GM21723 (cell line): ENCODE measurements at regions not wholly inside any gene's neighbourhood (a gene's known extent, or its start where the extent isn't known, plus 50 kb on each side); places are given as distances from the start of the nearest gene placed in this dataset.

Experiments
- ATAC-seq: cut with Tn5 transposase; IDR thresholded peaks from one replicate; pipeline ENCODE4 v1.9.1; 2021; ENCODE audit warnings: mild to moderate bottlenecking, moderate library complexity; ENCODE audit not compliant: unreplicated experiment

GRCh38 chr20:24862606-24863005 lies 86.5 kb upstream of the CST7 start:
- no peak for ATAC-seq

DNA sequence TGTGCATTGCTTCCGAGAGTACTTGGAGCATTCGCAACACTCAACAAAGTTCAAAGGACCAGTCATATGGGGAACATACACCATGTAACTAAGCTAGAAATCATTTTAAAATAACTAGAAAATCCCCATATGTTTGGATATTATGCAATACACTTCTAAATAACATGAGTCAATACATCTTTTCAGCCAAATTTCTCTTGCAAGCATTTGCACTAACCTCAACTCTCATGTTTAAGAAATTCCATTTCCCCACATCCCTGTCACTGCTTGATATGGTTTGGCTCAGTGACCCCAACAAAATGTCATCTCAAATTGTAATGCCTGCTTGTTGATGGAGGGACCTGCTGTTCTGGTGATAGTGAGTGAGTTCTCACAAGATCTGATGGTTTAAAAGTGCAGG lies 85.7 kb upstream of the CST7 start:
- ATAC-seq, result no peak

- no peak for ATAC-seq
Observed at GRCh38 chr20:24866008-24866407, 83.1 kb upstream of the CST7 start.

- no peak for ATAC-seq
Observed at GRCh38 chr20:24866742-24867141, 82.3 kb upstream of the CST7 start.

- no peak for ATAC-seq
Observed at GRCh38 chr20:24867556-24867955, 81.5 kb upstream of the CST7 start.

- ATAC-seq, result no peak
Observed at GRCh38 chr20:24868396-24868927, 80.6 kb upstream of the CST7 start.

DNA sequence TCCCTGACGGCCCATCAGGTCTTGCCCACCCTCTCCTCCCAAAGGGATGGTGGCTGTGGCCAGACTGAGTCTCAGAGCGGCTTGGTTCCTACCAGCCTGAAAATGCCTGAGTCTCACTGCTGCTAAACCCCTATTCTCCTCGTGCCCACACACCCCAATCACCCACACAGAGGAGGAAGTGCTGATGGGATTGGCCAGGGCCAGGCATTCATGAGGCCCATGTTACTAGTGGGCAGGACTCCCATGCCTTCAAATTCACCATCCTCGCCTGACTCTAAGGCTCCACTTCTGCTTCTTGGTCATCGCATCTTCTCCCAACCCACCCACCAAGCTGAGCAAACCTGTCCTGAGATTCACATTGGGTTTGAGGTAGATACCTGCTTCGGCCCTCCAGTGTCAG lies 80.1 kb upstream of the CST7 start:
- no peak for ATAC-seq

DNA sequence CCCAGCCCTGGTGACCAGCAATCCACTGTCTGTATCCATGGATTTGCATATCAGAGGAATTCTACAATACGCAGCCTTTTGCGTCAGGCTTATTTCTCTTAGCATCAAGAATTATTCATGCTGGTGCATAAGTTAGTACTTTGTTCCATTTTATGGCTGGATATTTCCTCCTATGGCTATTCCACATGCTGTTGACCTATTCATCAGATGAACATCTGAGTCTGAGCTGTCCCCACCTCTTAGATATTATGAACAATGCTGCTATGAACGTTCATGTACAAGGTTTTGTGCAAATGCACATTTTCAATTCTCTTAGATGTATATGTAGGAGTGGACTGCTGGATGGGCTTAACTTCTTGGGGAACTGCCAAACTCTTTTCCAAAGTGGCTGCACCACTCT lies 79.0 kb upstream of the CST7 start:
- ATAC-seq, result no peak

GRCh38 chr20:24870881-24871280 lies 78.2 kb upstream of the CST7 start:
- no peak for ATAC-seq

DNA sequence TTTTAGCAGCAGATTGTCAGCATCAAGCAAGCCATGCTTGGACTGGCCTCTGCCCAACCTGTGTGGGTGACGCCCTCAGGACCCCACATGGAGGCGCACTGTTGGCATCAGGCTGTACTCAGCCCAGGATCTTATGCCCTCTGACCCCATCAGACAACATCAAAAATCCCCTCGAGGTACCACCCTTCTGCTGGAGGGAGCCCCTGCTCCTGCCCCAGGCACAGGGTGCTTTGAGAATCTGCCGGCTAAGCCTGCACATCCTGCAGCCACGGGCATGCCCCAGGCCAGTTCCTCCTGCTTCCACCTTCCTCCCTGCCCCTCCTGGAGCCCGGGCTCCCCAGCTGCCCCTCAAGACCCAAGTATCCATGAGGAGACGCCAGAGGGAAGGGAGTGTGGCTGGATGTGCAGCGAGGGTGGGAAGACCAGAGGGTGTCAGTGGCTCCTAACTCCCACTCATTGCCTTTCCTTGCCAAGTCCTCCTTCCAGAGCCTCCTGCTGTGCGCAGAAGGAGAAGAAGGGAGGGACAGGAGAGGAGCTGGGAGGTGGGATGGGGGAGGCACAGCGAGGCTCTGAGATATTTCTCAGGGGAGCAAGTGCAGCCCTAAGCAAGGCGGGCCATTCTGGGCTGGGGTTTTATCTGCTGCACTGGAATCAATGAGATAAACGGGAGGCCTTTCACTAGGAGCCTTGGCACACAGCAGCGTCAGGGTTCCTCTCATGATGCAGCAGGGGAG lies 77.4 kb upstream of the CST7 start:
- no peak for ATAC-seq

- peak; percentile 43 for ATAC-seq
Observed at GRCh38 chr20:24872291-24873024, 76.6 kb upstream of the CST7 start.

- peak; percentile 38 for ATAC-seq
Observed at GRCh38 chr20:24873025-24873620, 75.9 kb upstream of the CST7 start.

GRCh38 chr20:24875078-24875477 lies 74.0 kb upstream of the CST7 start:
- no peak for ATAC-seq

DNA sequence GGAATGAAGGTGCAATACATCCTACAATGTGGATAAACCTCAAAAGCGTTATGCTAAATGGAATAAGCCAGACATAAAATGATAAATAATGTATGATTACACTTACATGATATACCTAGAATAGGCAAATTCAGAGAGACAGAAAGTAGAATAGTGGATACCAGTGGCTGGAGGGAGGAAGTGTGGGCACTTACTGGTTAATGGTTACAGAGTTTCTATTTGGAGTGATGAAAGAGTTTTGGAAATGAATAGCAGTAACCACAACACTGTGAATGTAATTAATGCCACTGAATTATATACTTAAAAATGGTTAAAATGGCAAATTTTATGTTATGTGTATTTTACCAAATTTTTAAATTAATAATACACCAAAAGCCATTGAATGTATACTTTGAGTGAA lies 71.4 kb upstream of the CST7 start:
- no peak for ATAC-seq

DNA sequence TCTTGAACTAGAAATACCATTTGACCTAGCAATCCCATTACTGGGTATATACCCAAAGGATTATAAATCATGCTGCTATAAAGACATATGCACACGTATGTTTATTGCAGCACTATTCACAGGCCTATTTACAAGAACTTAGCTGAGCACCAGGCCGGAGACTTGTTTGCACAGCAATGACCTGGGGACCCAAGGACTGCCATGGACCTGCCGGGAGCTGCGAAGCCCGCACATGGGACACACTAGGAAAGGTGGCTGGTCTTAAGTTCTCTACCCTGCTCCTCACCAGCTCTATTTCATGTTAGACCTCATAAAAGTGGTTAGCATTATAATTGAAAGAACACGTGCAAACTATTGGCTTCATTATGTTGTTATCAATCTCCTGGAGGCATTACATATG lies 70.4 kb upstream of the CST7 start:
- ATAC-seq, result no peak

GRCh38 chr20:24879875-24880274 lies 69.2 kb upstream of the CST7 start:
- no peak for ATAC-seq

- no peak for ATAC-seq
Observed at GRCh38 chr20:24880356-24880755, 68.7 kb upstream of the CST7 start.

- no peak for ATAC-seq
Observed at GRCh38 chr20:24890286-24890685, 58.8 kb upstream of the CST7 start.

DNA sequence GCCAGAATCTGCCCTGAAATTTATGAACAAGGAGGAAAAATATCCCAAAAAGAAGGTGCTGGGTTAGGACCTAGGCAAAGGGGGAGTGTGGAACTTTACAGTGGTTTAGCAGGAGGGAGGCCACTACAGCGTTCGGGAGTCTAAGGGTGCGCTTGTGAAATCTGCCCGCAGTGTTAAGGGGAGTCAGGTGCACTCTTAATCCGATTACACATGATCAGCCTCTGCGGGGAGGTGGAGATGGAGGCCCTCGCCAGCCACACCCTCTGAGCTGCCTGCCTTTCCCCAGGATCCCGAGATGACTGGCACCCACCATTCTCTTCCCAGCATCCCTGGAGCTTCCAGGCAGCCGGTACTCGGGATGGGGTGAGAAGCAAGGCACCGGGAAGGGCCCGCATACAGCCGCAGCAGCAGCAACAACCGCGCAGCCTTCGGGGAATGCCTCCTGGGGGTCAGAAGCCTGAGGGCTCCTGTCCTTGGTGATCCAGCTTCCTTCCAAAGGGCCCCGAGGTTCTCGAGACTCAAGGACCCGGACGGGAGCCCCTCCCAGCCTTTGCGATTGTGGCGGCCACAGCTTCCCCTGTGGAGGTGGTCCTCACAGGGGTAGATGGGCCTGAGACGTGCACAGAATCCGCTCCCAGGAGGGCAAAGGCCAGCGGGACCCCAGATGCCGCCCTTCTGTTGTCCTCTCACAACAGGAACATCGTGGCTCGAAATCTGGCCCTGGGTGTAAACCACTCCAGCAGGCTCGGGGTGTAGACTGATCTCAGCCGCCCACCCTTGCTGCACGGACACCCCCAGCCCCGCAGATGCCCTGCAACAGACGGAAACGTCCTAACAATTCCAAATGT lies 57.3 kb upstream of the CST7 start:
- no peak for ATAC-seq

GRCh38 chr20:24892522-24892921 lies 56.5 kb upstream of the CST7 start:
- no peak for ATAC-seq

DNA sequence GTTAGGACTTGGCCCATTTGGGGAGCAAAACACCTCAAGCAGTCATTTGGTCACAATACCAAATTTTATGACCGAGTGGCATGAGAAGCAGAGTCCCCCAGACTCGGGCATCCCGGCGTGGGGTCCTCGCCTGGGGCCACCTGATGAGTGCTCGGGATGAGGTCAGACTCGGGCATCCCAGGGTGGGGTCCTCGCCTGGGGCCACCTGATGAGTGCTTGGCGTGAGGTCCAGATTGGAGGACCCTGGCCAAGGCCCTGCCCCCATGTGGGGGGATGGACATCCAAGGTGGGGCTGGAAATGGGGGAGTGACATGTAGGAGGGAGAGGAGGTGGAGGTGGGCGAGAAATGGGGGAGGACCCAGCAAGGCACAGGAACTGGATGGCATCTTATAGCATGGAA lies 56.1 kb upstream of the CST7 start:
- no peak for ATAC-seq
